ENCODE measurements at regions not wholly inside any gene's neighbourhood (a gene's known extent, or its start where the extent isn't known, plus 50 kb on each side); places are given as distances from the start of the nearest gene placed in this dataset.

DNA sequence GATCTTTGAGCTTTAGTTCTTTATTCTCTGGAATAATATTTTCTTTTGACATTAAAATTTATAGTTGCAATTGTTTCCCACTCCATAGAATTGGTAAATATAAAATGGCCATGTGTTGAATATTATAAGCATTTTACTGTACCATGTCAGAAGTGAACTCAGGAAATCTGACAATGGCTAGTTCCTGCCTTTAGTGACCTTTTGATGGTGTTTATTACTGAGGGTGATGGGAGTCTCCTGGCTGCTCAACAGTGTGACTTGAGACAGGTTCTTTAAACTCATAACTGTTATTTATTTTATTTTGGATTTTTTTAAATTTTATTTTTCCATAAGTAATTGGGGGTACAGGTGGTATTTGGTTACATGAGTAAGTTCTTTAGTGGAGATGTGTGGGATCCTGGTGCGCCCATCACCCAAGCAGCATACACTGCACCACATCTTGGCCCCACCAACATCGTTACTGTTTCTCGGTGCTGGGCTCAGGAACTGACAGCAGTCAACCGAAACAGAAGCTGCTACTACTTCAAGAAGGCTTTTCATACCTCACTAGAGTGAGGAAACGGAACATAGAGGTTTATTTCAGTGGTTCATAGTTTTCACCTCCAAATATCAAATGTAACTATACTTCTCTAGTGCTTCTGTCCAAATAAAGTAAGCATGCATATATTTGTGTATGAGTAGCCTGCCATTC is 90.4 kb downstream of the PLEKHG1 start:
- TF ChIP-seq, protein P1, sequence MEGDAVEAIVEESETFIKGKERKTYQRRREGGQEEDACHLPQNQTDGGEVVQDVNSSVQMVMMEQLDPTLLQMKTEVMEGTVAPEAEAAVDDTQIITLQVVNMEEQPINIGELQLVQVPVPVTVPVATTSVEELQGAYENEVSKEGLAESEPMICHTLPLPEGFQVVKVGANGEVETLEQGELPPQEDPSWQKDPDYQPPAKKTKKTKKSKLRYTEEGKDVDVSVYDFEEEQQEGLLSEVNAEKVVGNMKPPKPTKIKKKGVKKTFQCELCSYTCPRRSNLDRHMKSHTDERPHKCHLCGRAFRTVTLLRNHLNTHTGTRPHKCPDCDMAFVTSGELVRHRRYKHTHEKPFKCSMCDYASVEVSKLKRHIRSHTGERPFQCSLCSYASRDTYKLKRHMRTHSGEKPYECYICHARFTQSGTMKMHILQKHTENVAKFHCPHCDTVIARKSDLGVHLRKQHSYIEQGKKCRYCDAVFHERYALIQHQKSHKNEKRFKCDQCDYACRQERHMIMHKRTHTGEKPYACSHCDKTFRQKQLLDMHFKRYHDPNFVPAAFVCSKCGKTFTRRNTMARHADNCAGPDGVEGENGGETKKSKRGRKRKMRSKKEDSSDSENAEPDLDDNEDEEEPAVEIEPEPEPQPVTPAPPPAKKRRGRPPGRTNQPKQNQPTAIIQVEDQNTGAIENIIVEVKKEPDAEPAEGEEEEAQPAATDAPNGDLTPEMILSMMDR (IDR thresholded peaks at IDR 0.05; ENCODE audit: insufficient read depth, low read length, severe bottlenecking) = no peak
- H3K4me3 ChIP-seq (ENCODE audit: low read depth, low read length) = no peak overlapping the region
- no peaks in the 10 kb centered on the region for H3K36me3 ChIP-seq (ENCODE audit: control insufficient read depth, insufficient read depth, low read length)
- DNase-seq (ENCODE audit: low read depth) (no peak), FAIRE-seq (no peak)
- H3K27me3 ChIP-seq (ENCODE audit: control insufficient read depth, insufficient read depth, low read length) = no peaks in the 10 kb centered on the region

DNA sequence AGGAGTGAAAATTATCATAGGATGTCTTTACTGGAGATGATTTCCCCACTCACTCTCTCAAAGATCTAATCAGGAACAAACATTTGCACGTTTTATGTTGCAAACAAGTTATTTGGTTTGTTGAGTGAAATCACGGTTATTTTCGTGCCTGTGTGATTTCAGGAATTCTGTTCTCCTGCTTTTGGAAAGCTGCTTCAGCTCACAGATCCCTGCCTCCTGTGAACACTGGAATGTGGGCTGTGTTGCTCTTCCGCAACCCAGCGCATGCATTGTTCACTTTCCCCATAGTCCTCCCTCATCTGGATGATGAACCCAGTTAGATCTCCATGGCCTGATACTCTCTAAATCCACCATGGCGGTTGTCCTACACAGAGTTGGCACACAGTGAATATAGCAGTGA is 91.0 kb downstream of the PLEKHG1 start:
- DNase-seq (ENCODE audit: low read depth) = no peak
- Histone ChIP-seq H3K36me3 (ENCODE audit: control insufficient read depth, insufficient read depth, low read length) (no peaks in the 10 kb centered on the region), H3K27me3 (ENCODE audit: control insufficient read depth, insufficient read depth, low read length) (no peaks in the 10 kb centered on the region), H3K4me3 (ENCODE audit: low read depth, low read length) (no peak overlapping the region)
- FAIRE-seq = no peak
- TF ChIP-seq, protein P1 (IDR thresholded peaks at IDR 0.05; ENCODE audit: insufficient read depth, low read length, severe bottlenecking) = no peak

DNA sequence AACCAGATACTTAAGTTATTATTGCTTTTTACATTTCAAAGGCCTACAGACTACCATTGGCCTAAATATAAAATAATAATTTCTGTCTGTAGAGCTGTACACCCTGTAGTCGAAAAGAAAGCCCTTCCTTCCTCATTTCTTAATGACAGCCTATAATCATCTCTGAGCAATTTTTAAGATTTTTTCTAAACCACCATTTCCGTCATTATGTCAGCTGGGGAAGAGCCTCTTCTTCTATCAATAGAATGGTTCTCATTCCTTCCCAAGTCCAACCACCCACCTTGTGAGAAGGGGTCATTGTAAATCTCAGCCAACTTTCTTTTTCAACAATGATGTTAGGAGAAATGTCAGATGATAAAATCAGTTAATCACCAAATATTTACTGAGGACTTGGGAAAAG is 91.8 kb downstream of the PLEKHG1 start:
- no peak overlapping the region for H3K4me3 ChIP-seq (ENCODE audit: low read depth, low read length)
- FAIRE-seq (no peak), DNase-seq (ENCODE audit: low read depth) (no peak)
- TF ChIP-seq, protein P1 (IDR thresholded peaks at IDR 0.05; ENCODE audit: insufficient read depth, low read length, severe bottlenecking) = no peak
- no peaks in the 10 kb centered on the region for H3K27me3 ChIP-seq (ENCODE audit: control insufficient read depth, insufficient read depth, low read length)
- no peaks in the 10 kb centered on the region for H3K36me3 ChIP-seq (ENCODE audit: control insufficient read depth, insufficient read depth, low read length)

DNA sequence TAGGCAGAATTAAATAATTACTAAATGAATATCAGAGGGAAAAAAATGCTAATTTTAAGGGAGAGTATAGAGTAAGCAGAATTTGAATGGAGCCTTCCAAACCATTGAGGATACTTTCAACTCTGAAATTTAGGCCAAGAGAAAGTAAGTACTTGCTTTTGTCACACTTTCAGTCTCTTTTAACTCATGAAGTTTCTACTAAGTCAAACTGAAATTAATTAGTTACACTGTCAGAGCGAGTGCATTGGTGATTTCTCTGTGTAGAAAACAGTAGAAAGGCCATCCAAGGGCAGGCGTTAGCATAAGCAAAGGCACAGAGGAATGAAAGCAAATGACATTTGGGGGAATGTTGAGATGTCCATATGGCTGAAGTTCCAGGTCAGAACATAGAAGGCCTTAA is 92.9 kb downstream of the PLEKHG1 start:
- Histone ChIP-seq H3K27me3 (ENCODE audit: control insufficient read depth, insufficient read depth, low read length) (no peaks in the 10 kb centered on the region), H3K4me3 (ENCODE audit: low read depth, low read length) (no peak overlapping the region), H3K36me3 (ENCODE audit: control insufficient read depth, insufficient read depth, low read length) (no peaks in the 10 kb centered on the region)
- FAIRE-seq (no peak), DNase-seq (ENCODE audit: low read depth) (no peak)
- TF ChIP-seq, protein P1 (IDR thresholded peaks at IDR 0.05; ENCODE audit: insufficient read depth, low read length, severe bottlenecking) = no peak

DNA sequence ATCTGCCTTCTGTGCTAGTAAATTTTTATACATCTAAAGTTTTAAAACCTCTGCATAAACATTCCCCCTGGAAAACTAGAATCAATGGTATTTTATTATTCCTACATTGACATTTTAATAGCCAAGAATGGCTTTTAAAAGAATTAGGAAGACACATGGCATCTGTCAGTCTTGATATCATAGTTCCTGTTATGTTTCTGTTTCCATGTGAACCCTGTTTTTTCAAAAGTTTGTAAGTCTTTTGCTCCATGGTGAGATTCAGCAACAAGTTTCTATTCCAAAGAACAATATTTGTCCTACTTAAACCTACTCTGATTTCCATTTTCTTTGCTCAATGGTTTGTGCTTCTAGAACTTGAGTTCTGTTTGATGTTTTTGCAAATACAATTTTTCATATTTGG is 95.2 kb downstream of the PLEKHG1 start:
- FAIRE-seq (no peak), DNase-seq (ENCODE audit: low read depth) (no peak)
- no peak overlapping the region for H3K4me3 ChIP-seq (ENCODE audit: low read depth, low read length)
- no peaks in the 10 kb centered on the region for H3K27me3 ChIP-seq (ENCODE audit: control insufficient read depth, insufficient read depth, low read length)
- H3K36me3 ChIP-seq (ENCODE audit: control insufficient read depth, insufficient read depth, low read length) = no peaks in the 10 kb centered on the region
- TF ChIP-seq, protein P1 (IDR thresholded peaks at IDR 0.05; ENCODE audit: insufficient read depth, low read length, severe bottlenecking) = no peak

DNA sequence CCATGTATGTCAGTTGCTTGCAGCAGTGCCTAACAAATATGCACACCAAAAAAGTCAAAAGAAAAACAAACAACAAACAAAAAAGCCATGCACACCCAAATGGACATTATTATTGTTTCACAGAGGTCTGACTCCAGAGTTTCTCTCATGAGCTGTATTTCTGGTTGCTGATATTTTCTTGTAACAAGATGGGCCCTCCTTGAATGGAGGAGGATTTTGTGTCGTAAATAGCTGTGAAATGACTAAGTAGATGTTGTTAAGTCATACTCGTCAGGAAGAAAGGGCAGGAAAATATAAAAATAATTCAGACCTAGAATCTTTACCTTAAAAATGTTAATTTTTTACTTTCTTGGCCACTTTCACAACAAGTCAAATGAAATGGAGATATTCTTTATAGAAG is 96.0 kb downstream of the PLEKHG1 start:
- no peak for FAIRE-seq
- no peaks in the 10 kb centered on the region for H3K27me3 ChIP-seq (ENCODE audit: control insufficient read depth, insufficient read depth, low read length)
- TF ChIP-seq, protein P1 (IDR thresholded peaks at IDR 0.05; ENCODE audit: insufficient read depth, low read length, severe bottlenecking) = no peak
- H3K4me3 ChIP-seq (ENCODE audit: low read depth, low read length) = no peak overlapping the region
- no peak for DNase-seq (ENCODE audit: low read depth)
- no peaks in the 10 kb centered on the region for H3K36me3 ChIP-seq (ENCODE audit: control insufficient read depth, insufficient read depth, low read length)
